IMR-90 (cell line): ENCODE measurements at regions not wholly inside any gene's neighbourhood (a gene's known extent, or its start where the extent isn't known, plus 50 kb on each side); places are given as distances from the start of the nearest gene placed in this dataset.

Source experiments
- ATAC-seq: fragments of 200-7000 bp; cut with Tn5 transposase; 2 replicates; pipeline ENCODE4 v1.9.1; 2020; ENCODE audit warnings: low read depth, mild to moderate bottlenecking, moderate library complexity
- BruUV-seq: library from RNA; stranded (reverse); fragments of 400-500 nt; replicated peaks from 2 replicates; lab custom pipeline; 2021; lab: Mats Ljungman, UMichigan
- CTCF ChIA-PET: fragments of 300-600 bp; formaldehyde crosslinking; extraction: SDS; loops from one replicate; lab custom pipeline; 2021; ENCODE audit warnings: antibody characterized with exemption; lab: Yijun Ruan, JAX
- POLR2A ChIA-PET: fragments of 300-600 bp; sonication (Branson Sonifier 250); formaldehyde crosslinking; loops from one replicate; lab custom pipeline; 2022; ENCODE audit warnings: antibody characterized with exemption; ENCODE audit not compliant: unreplicated experiment; lab: Charles Lee
- DNase-seq: peaks from one replicate; pipeline ENCODE4 v3.0.0; 2013
- H2AFZ ChIP-seq: replicated peaks from 2 replicates; pipeline ENCODE3; 2013; ENCODE audit warnings: low read length, mild to moderate bottlenecking; ENCODE audit not compliant: poor library complexity
- H2AK5ac ChIP-seq: 2 replicates; pipeline ENCODE4 v1.6.1; 2013; ENCODE audit warnings: low read depth, low read length, inconsistent platforms
- H2AK9ac ChIP-seq: replicated peaks from 2 replicates; pipeline ENCODE3; 2013; ENCODE audit warnings: mild to moderate bottlenecking, low read depth, low read length, moderate library complexity; ENCODE audit not compliant: poor library complexity
- H2BK120ac ChIP-seq: 2 replicates; pipeline ENCODE4 v1.6.1; 2013; ENCODE audit warnings: low read depth, low read length, inconsistent platforms
- H2BK15ac ChIP-seq: 3 replicates; pipeline ENCODE4 v1.6.1; 2013; ENCODE audit warnings: low read depth, low read length, inconsistent platforms
- H2BK20ac ChIP-seq: 2 replicates; pipeline ENCODE4 v1.6.1; 2013; ENCODE audit warnings: low read depth, mild to moderate bottlenecking, inconsistent platforms, low read length, moderate library complexity
- H2BK5ac ChIP-seq: 2 replicates; pipeline ENCODE4 v1.6.1; 2013; ENCODE audit warnings: mild to moderate bottlenecking, low read depth, low read length, inconsistent platforms; ENCODE audit not compliant: poor library complexity, severe bottlenecking
- H3K14ac ChIP-seq: replicated peaks from 2 replicates; pipeline ENCODE4 v1.6.1; 2013; ENCODE audit warnings: low read depth, low read length, inconsistent platforms
- H3K18ac ChIP-seq: 2 replicates; pipeline ENCODE4 v1.6.1; 2013; ENCODE audit warnings: low read depth, low read length, control low read depth
- H3K23ac ChIP-seq: 2 replicates; pipeline ENCODE4 v1.6.1; 2013; ENCODE audit warnings: low read depth, low read length, inconsistent platforms
- H3K27ac ChIP-seq: 2 replicates; pipeline ENCODE4 v1.5.1; 2013; ENCODE audit warnings: mild to moderate bottlenecking, control low read depth, low read length; ENCODE audit not compliant: insufficient read depth
- H3K27me3 ChIP-seq: 2 replicates; pipeline ENCODE4 v1.6.1; 2013; ENCODE audit warnings: low read length; ENCODE audit not compliant: control insufficient read depth, insufficient read depth
- H3K36me3 ChIP-seq: 2 replicates; pipeline ENCODE4 v1.6.1; 2013; ENCODE audit warnings: low read length, mixed read lengths; ENCODE audit not compliant: control insufficient read depth, insufficient read depth
- H3K4ac ChIP-seq: 2 replicates; pipeline ENCODE4 v1.6.1; 2013; ENCODE audit warnings: low read depth, low read length, inconsistent platforms
- H3K4me1 ChIP-seq: 2 replicates; pipeline ENCODE4 v1.6.1; 2013; ENCODE audit warnings: low read length, mixed read lengths; ENCODE audit not compliant: control insufficient read depth, insufficient read depth
- H3K4me2 ChIP-seq: 2 replicates; pipeline ENCODE4 v1.6.1; 2013; ENCODE audit warnings: low read depth, mild to moderate bottlenecking, control low read depth, low read length, moderate library complexity
- H3K4me3 ChIP-seq: 2 replicates; pipeline ENCODE4 v1.5.1; 2013; ENCODE audit warnings: low read depth, mild to moderate bottlenecking, control low read depth, low read length, moderate library complexity; ENCODE audit not compliant: insufficient read depth
- H3K56ac ChIP-seq: 2 replicates; pipeline ENCODE4 v1.6.1; 2013; ENCODE audit warnings: low read length, inconsistent platforms; ENCODE audit not compliant: insufficient read depth; ENCODE audit errors: extremely low read depth
- H3K79me1 ChIP-seq, 2 experiments: 2 replicates each; pipeline ENCODE4 v1.6.1; 2013; ENCODE audit warnings: low read length in 2 of 2, inconsistent platforms in 1 of 2, low read depth in 1 of 2
- H3K9ac ChIP-seq: 2 replicates; pipeline ENCODE4 v1.6.1; 2013; ENCODE audit warnings: low read depth, low read length, control low read depth
- H3K9me1 ChIP-seq: 2 replicates; pipeline ENCODE4 v1.6.1; 2013; ENCODE audit warnings: low read length, inconsistent platforms; ENCODE audit not compliant: insufficient read depth
- H3K9me3 ChIP-seq: 2 replicates; pipeline ENCODE4 v1.6.1; 2013; ENCODE audit warnings: low read length; ENCODE audit not compliant: control insufficient read depth, insufficient read depth
- H4K20me1 ChIP-seq: 2 replicates; pipeline ENCODE4 v1.6.1; 2013; ENCODE audit warnings: low read length, inconsistent platforms; ENCODE audit not compliant: insufficient read depth
- H4K5ac ChIP-seq: 2 replicates; pipeline ENCODE4 v1.6.1; 2013; ENCODE audit warnings: mild to moderate bottlenecking, low read depth, low read length, control low read depth
- H4K8ac ChIP-seq, 2 experiments: 2 replicates each; pipeline ENCODE4 v1.6.1; 2013; ENCODE audit warnings: low read depth in 2 of 2, low read length in 2 of 2, control low read depth in 1 of 2, inconsistent platforms in 1 of 2
- H4K91ac ChIP-seq: 2 replicates; pipeline ENCODE4 v1.6.1; 2013; ENCODE audit warnings: low read depth, low read length, inconsistent platforms; ENCODE audit not compliant: insufficient read depth
- CEBPB ChIP-seq: IDR thresholded peaks from 2 replicates; pipeline ENCODE4 v1.6.1; 2012; ENCODE audit warnings: low read depth, low read length, improper control_type of control experiment
- CHD1 ChIP-seq: IDR thresholded peaks from 2 replicates; pipeline ENCODE4 v1.6.1; 2012; ENCODE audit warnings: low read depth, low read length, improper control_type of control experiment
- CTCF ChIP-seq: conservative IDR thresholded peaks from 2 replicates; pipeline ENCODE4 v1.5.1; 2012; ENCODE audit warnings: mild to moderate bottlenecking, low read depth, low read length, improper control_type of control experiment
- MAZ ChIP-seq: IDR thresholded peaks from 2 replicates; pipeline ENCODE4 v1.6.1; 2012; ENCODE audit warnings: low read depth, mild to moderate bottlenecking, low read length, improper control_type of control experiment, moderate library complexity, borderline replicate concordance
- NFE2L2 ChIP-seq: fragments of 150-350 bp; IDR thresholded peaks from 2 replicates; pipeline ENCODE4 v1.6.1; 2016; ENCODE audit warnings: low read depth, mild to moderate bottlenecking, low read length
- RAD21 ChIP-seq: IDR thresholded peaks from 2 replicates; pipeline ENCODE4 v1.6.1; 2012; ENCODE audit warnings: low read length, improper control_type of control experiment
- RCOR1 ChIP-seq: IDR thresholded peaks from 2 replicates; pipeline ENCODE4 v1.6.1; 2012; ENCODE audit warnings: mild to moderate bottlenecking, low read length, improper control_type of control experiment; ENCODE audit not compliant: insufficient replicate concordance
- RFX5 ChIP-seq: IDR thresholded peaks from 2 replicates; pipeline ENCODE4 v1.8.0; 2012; ENCODE audit warnings: low read depth, mild to moderate bottlenecking, low read length, moderate library complexity
- WGBS, 2 experiments: methylation state at CpG; one replicate each; pipeline versions ENCODE4 v1.1.5 to v1.1.7; 2013; ENCODE audit warnings: missing lambda C conversion rate in 2 of 2; ENCODE audit not compliant: insufficient read length in 1 of 2; ENCODE audit errors: extremely low coverage in 2 of 2; 5-methylcytosine and 5-hydroxymethylcytosine counted together
- dilution Hi-C: fragments of 300-500 bp; cut with HindIII; formaldehyde crosslinking; loops from one replicate; pipeline ENCODE4 v1.14.3; 2018; ENCODE audit warnings: low sequenced_read_pairs; ENCODE audit not compliant: unreplicated experiment
- in situ Hi-C: fragments of 300-500 bp; cut with MboI; formaldehyde crosslinking; loops from 3 replicates; pipeline ENCODE4 v1.14.3; 2019; ENCODE audit warnings: low sequenced_read_pairs, inconsistent platforms, mixed read lengths
- intact Hi-C: fragments of 100-400 bp; cut with micrococcal nuclease; formaldehyde crosslinking; loops from 2 replicates; pipeline ENCODE4 v1.10.0; 2022

DNA sequence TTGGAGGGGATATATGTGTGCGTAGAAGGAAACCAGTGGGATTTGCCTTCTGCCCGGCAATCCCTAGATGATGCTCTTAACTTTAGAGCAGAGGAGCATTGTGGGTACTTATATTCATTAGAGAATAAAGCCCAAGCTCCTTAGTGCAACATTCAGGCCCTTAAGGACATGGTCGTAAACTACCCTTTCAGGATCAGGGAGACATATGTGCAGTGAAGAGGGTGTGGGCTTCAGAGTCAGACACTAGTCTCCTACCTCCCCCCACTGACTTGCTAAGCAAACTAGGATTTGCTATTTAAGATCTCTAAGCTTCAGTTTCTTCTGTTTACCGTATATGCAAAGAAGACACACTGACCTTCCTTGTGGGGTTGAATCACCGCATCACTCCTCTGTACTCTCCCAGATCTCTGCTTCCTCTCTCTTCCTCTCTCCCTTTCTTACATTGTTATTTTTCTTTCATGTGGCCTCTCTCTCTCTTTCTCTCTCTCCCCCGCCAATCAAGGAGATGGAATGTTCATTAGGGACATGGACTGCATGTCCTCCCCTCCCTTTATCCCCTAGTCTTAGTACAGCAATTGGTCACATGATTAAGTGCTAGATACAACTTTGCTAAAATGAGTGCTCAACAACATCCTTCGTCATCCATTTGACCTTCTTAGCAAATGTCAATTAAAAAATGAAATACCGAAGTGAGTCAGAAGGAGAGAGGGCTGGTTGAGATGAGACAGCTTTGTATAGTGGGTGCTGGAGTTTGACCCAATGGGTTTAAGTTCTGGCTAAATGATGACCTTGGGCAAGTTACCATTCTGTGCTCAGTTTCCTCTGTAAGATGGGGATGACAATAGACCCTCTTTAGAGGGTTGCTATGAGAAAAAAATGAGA, 91.7 kb downstream of the TMX1 start (continued):
- TF ChIP-seq RAD21 (no peak), RFX5 (no peak)

- H3K4me2 ChIP-seq, result no peak overlapping the region
- no peak overlapping the region for H2BK120ac ChIP-seq
- no peaks in the 10 kb centered on the region for H3K9me1 ChIP-seq
- peak overlapping the region; percentile 85 for H2BK5ac ChIP-seq
- in situ Hi-C loops (no loop called here), intact Hi-C loops (no loop called here), dilution Hi-C loops (no loop called here)
- no peaks in the 10 kb centered on the region for H3K36me3 ChIP-seq
- no peak overlapping the region for H2AFZ ChIP-seq
- TF ChIP-seq NFE2L2 (no peak), CHD1 (no peak), CEBPB (no peak), CTCF (no peak), RCOR1 (no peak), MAZ (no peak)
- no peak overlapping the region for H3K23ac ChIP-seq
- H3K4me1 ChIP-seq, result peaks cover 21% of the 10 kb centered on the region; the same call in 1 of the 2 replicates
- H2BK15ac ChIP-seq, result no peak overlapping the region; the same call in 2 of the 3 replicates
- no peaks in the 10 kb centered on the region for H3K79me1 ChIP-seq
- no peaks in the 10 kb centered on the region for H4K20me1 ChIP-seq
- no peak for ATAC-seq
- no peaks in the 10 kb centered on the region for H3K9me3 ChIP-seq
- H3K9ac ChIP-seq, result no peak overlapping the region
- ChIA-PET POLR2A (no interaction called here), CTCF (interaction anchor here (0.8 kb wide), 1 partner anchor 47 kb away, joined by 3 read pairs; no protein-coding TSS in a partner anchor)
- H3K27me3 ChIP-seq, result no peaks in the 10 kb centered on the region
- no peak overlapping the region; the same call in 1 of the 2 replicates for H2BK20ac ChIP-seq
- peak overlapping the region; percentile 28; the same call in 1 of the 2 replicates for H4K5ac ChIP-seq
- H3K14ac ChIP-seq, result no peak overlapping the region; the same call in 1 of the 2 replicates
- no peak overlapping the region for H4K91ac ChIP-seq
- 0 out of 2 replicates have a peak overlapping the region, but pooled peaks have one; percentile 14 for H2AK5ac ChIP-seq
- no peak overlapping the region for H3K4ac ChIP-seq
- H3K56ac ChIP-seq, result no peak overlapping the region
- WGBS, 2 experiments, result 100% methylated on average over 1 of the region's 4 CpGs; no CpG with 5 or more reads in 1 of the 2 experiments
- H3K4me3 ChIP-seq, result no peak overlapping the region
- DNase-seq, result no peak
- peak overlapping the region; percentile 70; the same call in 1 of the 2 replicates for H3K18ac ChIP-seq
- no peak overlapping the region for H2AK9ac ChIP-seq
- H3K27ac ChIP-seq, result no peak overlapping the region
- no peak overlapping the region for H4K8ac ChIP-seq
- no TSS peak for BruUV-seq
These were observed 93.3 kb downstream of the TMX1 start for GRCh38 chr14:51333299-51333698.
